HEK293 (cell line): ENCODE measurements at regions not wholly inside any gene's neighbourhood (a gene's known extent, or its start where the extent isn't known, plus 50 kb on each side); places are given as distances from the start of the nearest gene placed in this dataset.

Experiments
- CTCF ChIA-PET: fragments of 350-600 bp; formaldehyde crosslinking; extraction: SDS; loops from one replicate; lab custom pipeline; 2021; ENCODE audit warnings: antibody characterized with exemption; lab: Yijun Ruan, JAX
- POLR2A ChIA-PET: fragments of 300-600 bp; formaldehyde crosslinking; extraction: SDS; loops from one replicate; lab custom pipeline; 2020; ENCODE audit warnings: antibody characterized with exemption, inconsistent platforms; lab: Yijun Ruan, JAX
- H3K27ac ChIP-seq: fragments of 200-500 bp; sonication (Bioruptor generic); 2 replicates; pipeline ENCODE4 v1.5.1; 2014; ENCODE audit warnings: low read depth, low read length, control low read depth, inconsistent platforms; ENCODE audit errors: extremely low read depth
- H3K36me3 ChIP-seq, 2 experiments: fragments of 200-500 bp in 1 of 2; sonication (Bioruptor generic) in 1 of 2; 1 replicate in 1 of 2; 2 replicates in 1 of 2; pipeline ENCODE4 v1.5.1; 2014 to 2017; ENCODE audit warnings: inconsistent platforms in 2 of 2, low read length in 2 of 2; ENCODE audit not compliant: control insufficient read depth in 2 of 2, insufficient read depth in 1 of 2
- H3K4me1 ChIP-seq: fragments of 200-500 bp; sonication (Bioruptor generic); 2 replicates; pipeline ENCODE4 v1.5.1; 2014; ENCODE audit warnings: mild to moderate bottlenecking, low read length, inconsistent platforms; ENCODE audit not compliant: control insufficient read depth, insufficient read depth
- H3K4me3 ChIP-seq: 2 replicates; pipeline ENCODE4 v1.5.1; 2011; ENCODE audit warnings: low read depth, mild to moderate bottlenecking, control low read depth, low read length, moderate library complexity
- H3K9me3 ChIP-seq: fragments of 200-500 bp; sonication (Bioruptor generic); 2 replicates; pipeline ENCODE4 v1.5.1; 2014; ENCODE audit warnings: low read depth, low read length, inconsistent platforms; ENCODE audit not compliant: control insufficient read depth, insufficient read depth
- AEBP2 ChIP-seq: fragments of 450-650 bp; formaldehyde crosslinking; IDR thresholded peaks from 2 replicates; pipeline ENCODE4 v1.5.1; 2016; ENCODE audit warnings: missing biosample characterization, missing genetic modification characterization, borderline replicate concordance
- GLI2 ChIP-seq: fragments of 450-650 bp; formaldehyde crosslinking; IDR thresholded peaks from 2 replicates; pipeline ENCODE4; 2017; ENCODE audit warnings: missing biosample characterization, missing genetic modification characterization, low read depth, borderline replicate concordance
- HOXA7 ChIP-seq: sonication (generic); formaldehyde crosslinking; IDR thresholded peaks from 2 replicates; pipeline ENCODE4 v1.8.1; 2022; ENCODE audit warnings: missing genetic modification reagents, borderline replicate concordance
- IKZF3 ChIP-seq: fragments of 450-650 bp; IDR thresholded peaks from 2 replicates; pipeline ENCODE4 v1.5.0; 2018; ENCODE audit warnings: missing biosample characterization, mild to moderate bottlenecking, missing genetic modification characterization, moderate library complexity
- INSM2 ChIP-seq: fragments of 450-650 bp; formaldehyde crosslinking; IDR thresholded peaks from 2 replicates; pipeline ENCODE4 v1.5.1; 2016; ENCODE audit warnings: missing biosample characterization, missing genetic modification characterization
- KLF16 ChIP-seq: fragments of 450-650 bp; formaldehyde crosslinking; IDR thresholded peaks from 2 replicates; pipeline ENCODE4 v1.5.1; 2017; ENCODE audit warnings: missing biosample characterization, missing genetic modification characterization
- MZF1 ChIP-seq: fragments of 450-650 bp; formaldehyde crosslinking; IDR thresholded peaks from 2 replicates; pipeline ENCODE4 v1.5.1; 2017; ENCODE audit warnings: missing biosample characterization, missing genetic modification characterization, borderline replicate concordance
- REPIN1 ChIP-seq: fragments of 450-650 bp; formaldehyde crosslinking; IDR thresholded peaks from 2 replicates; pipeline ENCODE4 v1.5.1; 2017; ENCODE audit warnings: missing biosample characterization, missing genetic modification characterization, low read depth
- SALL2 ChIP-seq: fragments of 450-650 bp; formaldehyde crosslinking; IDR thresholded peaks from 2 replicates; pipeline ENCODE4 v1.5.0; 2017; ENCODE audit warnings: missing biosample characterization, mild to moderate bottlenecking, missing genetic modification characterization, borderline replicate concordance
- SP3 ChIP-seq: fragments of 450-650 bp; formaldehyde crosslinking; IDR thresholded peaks from 2 replicates; pipeline ENCODE4 v1.5.1; 2016; ENCODE audit warnings: missing biosample characterization, missing genetic modification characterization
- ZBTB44 ChIP-seq: fragments of 450-650 bp; IDR thresholded peaks from 2 replicates; pipeline ENCODE4 v1.5.1; 2018; ENCODE audit warnings: missing biosample characterization, mild to moderate bottlenecking, missing genetic modification characterization
- ZFP3 ChIP-seq: fragments of 450-650 bp; formaldehyde crosslinking; IDR thresholded peaks from 2 replicates; pipeline ENCODE4 v1.5.1; 2016; ENCODE audit warnings: low read depth, missing biosample characterization, missing genetic modification characterization
- ZFP41 ChIP-seq: fragments of 450-650 bp; formaldehyde crosslinking; IDR thresholded peaks from 2 replicates; pipeline ENCODE4 v1.5.1; 2016; ENCODE audit warnings: missing biosample characterization, missing genetic modification characterization, borderline replicate concordance
- ZNF114 ChIP-seq: fragments of 450-650 bp; formaldehyde crosslinking; IDR thresholded peaks from 2 replicates; pipeline ENCODE4 v1.5.0; 2017; ENCODE audit warnings: missing biosample characterization, missing genetic modification characterization
- ZNF16 ChIP-seq: fragments of 450-650 bp; formaldehyde crosslinking; IDR thresholded peaks from 2 replicates; pipeline ENCODE4 v1.5.1; 2016; ENCODE audit warnings: low read depth, missing biosample characterization, missing genetic modification characterization
- ZNF302 ChIP-seq: fragments of 450-650 bp; formaldehyde crosslinking; IDR thresholded peaks from 2 replicates; pipeline ENCODE4 v1.5.1; 2016; ENCODE audit warnings: missing biosample characterization, missing genetic modification characterization, low read depth
- ZNF518A ChIP-seq: fragments of 450-650 bp; formaldehyde crosslinking; conservative IDR thresholded peaks from 2 replicates; pipeline ENCODE4 v1.5.1; 2016; ENCODE audit warnings: low read depth, missing biosample characterization, missing genetic modification characterization
- ZNF580 ChIP-seq: fragments of 450-650 bp; formaldehyde crosslinking; IDR thresholded peaks from 2 replicates; pipeline ENCODE4 v1.5.1; 2016; ENCODE audit warnings: missing biosample characterization, missing genetic modification characterization
- ZNF585B ChIP-seq: fragments of 450-650 bp; formaldehyde crosslinking; IDR thresholded peaks from 2 replicates; pipeline ENCODE4 v1.5.1; 2016; ENCODE audit warnings: missing biosample characterization, missing genetic modification characterization
- ZNF600 ChIP-seq: fragments of 450-650 bp; formaldehyde crosslinking; IDR thresholded peaks from 2 replicates; pipeline ENCODE4 v1.5.1; 2016; ENCODE audit warnings: missing biosample characterization, missing genetic modification characterization
- ZNF626 ChIP-seq: fragments of 450-650 bp; sonication (Bioruptor Pico); formaldehyde crosslinking; IDR thresholded peaks from 2 replicates; pipeline ENCODE4 v1.5.1; 2018; ENCODE audit warnings: missing biosample characterization, missing genetic modification characterization, inconsistent platforms
- ZNF843 ChIP-seq: fragments of 450-650 bp; formaldehyde crosslinking; IDR thresholded peaks from 2 replicates; pipeline ENCODE4 v1.5.1; 2016; ENCODE audit warnings: missing biosample characterization, missing genetic modification characterization
- ZSCAN23 ChIP-seq: fragments of 450-650 bp; formaldehyde crosslinking; IDR thresholded peaks from 2 replicates; pipeline ENCODE4 v1.5.1; 2016; ENCODE audit warnings: missing biosample characterization, missing genetic modification characterization
- ZSCAN5A ChIP-seq: fragments of 450-650 bp; formaldehyde crosslinking; IDR thresholded peaks from 2 replicates; pipeline ENCODE4 v1.5.1; 2016; ENCODE audit warnings: missing biosample characterization, missing genetic modification characterization
- ZXDB ChIP-seq: fragments of 450-650 bp; formaldehyde crosslinking; IDR thresholded peaks from 2 replicates; pipeline ENCODE4 v1.5.1; 2016; ENCODE audit warnings: missing biosample characterization, missing genetic modification characterization

- no peak overlapping the region for H3K4me3 ChIP-seq
- POLR2A ChIA-PET = interaction anchor here (0.6 kb wide), 1 partner anchor 412 kb away, joined by 5 read pairs; no protein-coding TSS in a partner anchor
- H3K9me3 ChIP-seq = no peaks in the 10 kb centered on the region
- H3K36me3 ChIP-seq = no peaks in the 10 kb centered on the region
- no peak overlapping the region for H3K27ac ChIP-seq
- CTCF ChIA-PET = no interaction called here
- H3K4me1 ChIP-seq = peaks cover 6% of the 10 kb centered on the region; the same call in 1 of the 2 replicates
- TF ChIP-seq GLI2 (tag by site-specific recombination) (no peak), ZNF580 (tag by site-specific recombination) (no peak), SP3 (tag by site-specific recombination) (no peak), ZNF518A (tag by site-specific recombination) (no peak), ZNF585B (tag by site-specific recombination) (no peak), MZF1 (tag by site-specific recombination) (no peak), ZNF600 (tag by site-specific recombination) (no peak), IKZF3 (no peak), ZFP41 (tag by site-specific recombination) (no peak), ZNF114 (no peak), SALL2 (no peak), ZXDB (tag by site-specific recombination) (no peak), ZNF626 (tag by site-specific recombination) (no peak), KLF16 (tag by site-specific recombination) (no peak), HOXA7 (CRISPR knock-in tag) (no peak), AEBP2 (tag by site-specific recombination) (no peak)
Measured at GRCh38 chr6:149266659-149267058, 50.9 kb upstream of the TAB2 start.

GRCh38 chr6:149267072-149267471, 50.4 kb upstream of the TAB2 start:
- Histone ChIP-seq H3K36me3 (no peaks in the 10 kb centered on the region), H3K9me3 (no peaks in the 10 kb centered on the region), H3K4me3 (no peak overlapping the region), H3K4me1 (peaks cover 6% of the 10 kb centered on the region; the same call in 1 of the 2 replicates), H3K27ac (no peak overlapping the region)
- ChIA-PET CTCF (interaction anchor here (1.1 to 1.4 kb wide), 2 partner anchors 36 to 165 kb away, joined by 3 to 4 read pairs; no protein-coding TSS in a partner anchor), POLR2A (interaction anchor here (0.6 kb wide), 1 partner anchor 411 kb away, joined by 5 read pairs; no protein-coding TSS in a partner anchor)
- TF ChIP-seq ZSCAN23 (tag by site-specific recombination) (no peak), REPIN1 (tag by site-specific recombination) (no peak), ZNF16 (tag by site-specific recombination) (no peak), ZFP3 (no peak), ZSCAN5A (tag by site-specific recombination) (no peak), ZNF843 (tag by site-specific recombination) (no peak), INSM2 (tag by site-specific recombination) (no peak), ZNF302 (tag by site-specific recombination) (no peak), ZBTB44 (tag by site-specific recombination) (no peak)
